ENCODE measurements at regions not wholly inside any gene's neighbourhood (a gene's known extent, or its start where the extent isn't known, plus 50 kb on each side); places are given as distances from the start of the nearest gene placed in this dataset.

GRCh38 chr3:94561094-94561493 is 498.2 kb downstream of the NSUN3 start:
- H3K4me1 ChIP-seq (ENCODE audit: control insufficient read depth, extremely low read depth, insufficient read depth, low read length) = no peaks in the 10 kb centered on the region
- no peaks in the 10 kb centered on the region for H3K27me3 ChIP-seq (ENCODE audit: control insufficient read depth, extremely low read depth, insufficient read depth, low read length)
- H2AFZ ChIP-seq (ENCODE audit: control insufficient read depth, low read length) = no peak overlapping the region
- H3K9me1 ChIP-seq (ENCODE audit: control insufficient read depth, extremely low read depth, insufficient read depth, low read length) = no peaks in the 10 kb centered on the region
- H3K4me3 ChIP-seq (ENCODE audit: control insufficient read depth in 2 of 3, extremely low read depth in 1 of 3, insufficient read depth in 2 of 3, low read depth in 1 of 3, low read length in 3 of 3) = no peak overlapping the region
- no peak overlapping the region for H3K4me2 ChIP-seq (ENCODE audit: control insufficient read depth, extremely low read depth, insufficient read depth, low read depth, low read length)
- DNase-seq (ENCODE audit: low read depth, low spot score) = no peak
- no peak for TF ChIP-seq CTCF (optimal IDR thresholded peaks at IDR 0.05 in 1 of 3, IDR thresholded peaks at IDR 0.05 in 1 of 3, conservative IDR thresholded peaks at IDR 0.05 in 1 of 3; ENCODE audit: extremely low read depth in 1 of 3, insufficient read depth in 2 of 3, low read length in 3 of 3)
- H3K27ac ChIP-seq (ENCODE audit: control insufficient read depth, insufficient read depth, low read length) = no peak overlapping the region
- dilution Hi-C loops (cut with MboI; ENCODE audit: extremely low pct_ligation_motif_present, low sequenced_read_pairs) = no loop called here
- H4K20me1 ChIP-seq (ENCODE audit: control insufficient read depth, extremely low read depth, insufficient read depth, low read length) = no peaks in the 10 kb centered on the region
- H3K36me3 ChIP-seq (ENCODE audit: control insufficient read depth in 2 of 2, extremely low read depth in 1 of 2, insufficient read depth in 2 of 2, low read length in 2 of 2) = no peaks in the 10 kb centered on the region
- H3K9me3 ChIP-seq (ENCODE audit: control insufficient read depth, low read depth, low read length) = no peaks in the 10 kb centered on the region
- H3K9ac ChIP-seq (ENCODE audit: control insufficient read depth, extremely low read depth, insufficient read depth, low read length) = no peak overlapping the region
- no peak for FAIRE-seq
- H3K79me2 ChIP-seq (ENCODE audit: control insufficient read depth, insufficient read depth, low read length) = no peaks in the 10 kb centered on the region

GRCh38 chr3:94564247-94564646 is 501.4 kb downstream of the NSUN3 start:
- no peak overlapping the region for H3K27ac ChIP-seq (ENCODE audit: control insufficient read depth, insufficient read depth, low read length)
- no peaks in the 10 kb centered on the region for H3K36me3 ChIP-seq (ENCODE audit: control insufficient read depth in 2 of 2, extremely low read depth in 1 of 2, insufficient read depth in 2 of 2, low read length in 2 of 2)
- H3K79me2 ChIP-seq (ENCODE audit: control insufficient read depth, insufficient read depth, low read length) = no peaks in the 10 kb centered on the region
- TF ChIP-seq EZH2 (IDR thresholded peaks at IDR 0.05; ENCODE audit: low read length) (no peak), CTCF (optimal IDR thresholded peaks at IDR 0.05 in 1 of 3, IDR thresholded peaks at IDR 0.05 in 1 of 3, conservative IDR thresholded peaks at IDR 0.05 in 1 of 3; ENCODE audit: extremely low read depth in 1 of 3, insufficient read depth in 2 of 3, low read length in 3 of 3) (no peak)
- no peak for DNase-seq (ENCODE audit: low read depth, low spot score)
- H3K4me1 ChIP-seq (ENCODE audit: control insufficient read depth, extremely low read depth, insufficient read depth, low read length) = no peaks in the 10 kb centered on the region
- H3K9me3 ChIP-seq (ENCODE audit: control insufficient read depth, low read depth, low read length) = no peaks in the 10 kb centered on the region
- FAIRE-seq = no peak
- H2AFZ ChIP-seq (ENCODE audit: control insufficient read depth, low read length) = no peak overlapping the region
- H3K4me2 ChIP-seq (ENCODE audit: control insufficient read depth, extremely low read depth, insufficient read depth, low read depth, low read length) = no peak overlapping the region
- H3K9ac ChIP-seq (ENCODE audit: control insufficient read depth, extremely low read depth, insufficient read depth, low read length) = no peak overlapping the region
- dilution Hi-C loops (cut with MboI; ENCODE audit: extremely low pct_ligation_motif_present, low sequenced_read_pairs) = no loop called here
- no peaks in the 10 kb centered on the region for H4K20me1 ChIP-seq (ENCODE audit: control insufficient read depth, extremely low read depth, insufficient read depth, low read length)
- no peaks in the 10 kb centered on the region for H3K27me3 ChIP-seq (ENCODE audit: control insufficient read depth, extremely low read depth, insufficient read depth, low read length)
- H3K9me1 ChIP-seq (ENCODE audit: control insufficient read depth, extremely low read depth, insufficient read depth, low read length) = no peaks in the 10 kb centered on the region
- H3K4me3 ChIP-seq (ENCODE audit: control insufficient read depth in 2 of 3, extremely low read depth in 1 of 3, insufficient read depth in 2 of 3, low read depth in 1 of 3, low read length in 3 of 3) = no peak overlapping the region

Measured in keratinocyte (primary cell).